Natural killer cell (primary cell): ENCODE measurements at regions not wholly inside any gene's neighbourhood (a gene's known extent, or its start where the extent isn't known, plus 50 kb on each side); places are given as distances from the start of the nearest gene placed in this dataset.

Experiments
- ATAC-seq, 3 donors: fragments of 150-1000 bp in 2 of 3; fragments of 200-7000 bp in 1 of 3; cut with Tn5 transposase; 1 replicate in 1 of 3; 2 replicates in 2 of 3; pipeline ENCODE4 v1.10.0; 2021; ENCODE audit warnings: mild to moderate bottlenecking in 2 of 3, moderate library complexity in 2 of 3
- DNase-seq, 2 donors: peaks; one replicate each; pipeline versions ENCODE4 v3.0.0 to v3.0.0-alpha.2; 2013 to 2021; ENCODE audit warnings: mixed read lengths in 1 of 2
- H3K27ac ChIP-seq: one replicate; pipeline ENCODE4 v1.5.1; 2013; ENCODE audit warnings: mild to moderate bottlenecking, low read length
- H3K27me3 ChIP-seq: one replicate; pipeline ENCODE4 v1.6.1; 2013; ENCODE audit warnings: low read length; ENCODE audit not compliant: control insufficient read depth, insufficient read depth
- H3K36me3 ChIP-seq: one replicate; pipeline ENCODE4 v1.6.1; 2013; ENCODE audit warnings: low read length; ENCODE audit not compliant: control insufficient read depth, insufficient read depth
- H3K4me1 ChIP-seq: one replicate; pipeline ENCODE4 v1.6.1; 2013; ENCODE audit warnings: low read length; ENCODE audit not compliant: control insufficient read depth, insufficient read depth
- H3K4me3 ChIP-seq: one replicate; pipeline ENCODE4 v1.5.1; 2013; ENCODE audit warnings: low read length
- H3K9me3 ChIP-seq: one replicate; pipeline ENCODE4 v1.6.1; 2013; ENCODE audit warnings: low read length; ENCODE audit not compliant: control insufficient read depth, insufficient read depth
- H3K27ac Mint-ChIP-seq, 2 donors: one replicate each; pipeline ENCODE4 v1.8.0; 2022; ENCODE audit warnings: mild to moderate bottlenecking in 2 of 2, mixed read lengths in 2 of 2, moderate library complexity in 1 of 2
- H3K27me3 Mint-ChIP-seq, 2 donors: one replicate each; pipeline ENCODE4 v1.8.0; 2022; ENCODE audit warnings: low read depth in 2 of 2, mixed read lengths in 2 of 2
- H3K36me3 Mint-ChIP-seq: one replicate; pipeline ENCODE4 v1.8.0; 2022; ENCODE audit warnings: mixed read lengths
- H3K4me1 Mint-ChIP-seq, 2 donors: one replicate each; pipeline ENCODE4 v1.8.0; 2022; ENCODE audit warnings: mixed read lengths in 2 of 2
- H3K4me3 Mint-ChIP-seq: one replicate; pipeline ENCODE4 v1.8.0; 2022; ENCODE audit warnings: mild to moderate bottlenecking, moderate library complexity, mixed read lengths
- H3K9me3 Mint-ChIP-seq, 2 donors: one replicate each; pipeline ENCODE4 v1.8.0; 2022; ENCODE audit warnings: mixed read lengths in 2 of 2
- WGBS: methylation state at CpG from one replicate; pipeline ENCODE4 v1.1.7; 2013; ENCODE audit warnings: missing lambda C conversion rate; ENCODE audit not compliant: insufficient coverage; 5-methylcytosine and 5-hydroxymethylcytosine counted together
- intact Hi-C: fragments of 100-400 bp; cut with micrococcal nuclease; formaldehyde crosslinking; loops from one replicate; pipeline ENCODE4 v1.14.2; 2022
- TF ChIP-seq, protein P1 (sequence below): fragments of 200-600 bp; IDR thresholded peaks from one replicate; pipeline ENCODE4 v1.8.0; 2022; ENCODE audit warnings: antibody characterized with exemption

DNA sequence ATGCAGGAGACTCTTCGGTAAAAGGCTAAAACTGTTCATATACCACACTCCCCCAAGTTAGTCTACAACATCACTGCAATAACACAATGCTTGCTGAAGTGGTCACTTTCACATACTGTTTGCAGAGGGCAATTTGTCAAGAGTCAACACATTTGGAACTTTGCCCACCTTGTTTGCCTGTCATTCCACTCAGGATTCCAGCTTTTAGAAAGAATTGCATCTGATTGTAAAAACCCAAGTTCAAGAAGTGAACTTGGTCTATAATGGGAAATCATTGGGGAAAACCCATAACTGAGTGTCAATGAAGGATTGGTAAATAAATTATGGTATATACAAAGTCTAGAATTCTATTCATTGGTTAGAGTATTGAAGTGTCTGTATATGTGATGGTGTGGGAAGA, 120.5 kb downstream of the GADD45G start:
- H3K36me3 Mint-ChIP-seq, result no peaks in the 10 kb centered on the region
- no peak overlapping the region for H3K4me3 ChIP-seq
- H3K4me1 ChIP-seq, result no peaks in the 10 kb centered on the region
- WGBS, result 96% methylated on average over 1 of the region's 1 CpG
- no peaks in the 10 kb centered on the region for H3K27me3 Mint-ChIP-seq
- DNase-seq (no peak), ATAC-seq (no peak)
- H3K27ac Mint-ChIP-seq, result no peak overlapping the region
- H3K9me3 ChIP-seq, result no peaks in the 10 kb centered on the region
- H3K27me3 ChIP-seq, result no peaks in the 10 kb centered on the region
- H3K9me3 Mint-ChIP-seq, result no peaks in the 10 kb centered on the region
- H3K36me3 ChIP-seq, result no peaks in the 10 kb centered on the region
- H3K27ac ChIP-seq, result no peak overlapping the region
- TF ChIP-seq, protein P1, sequence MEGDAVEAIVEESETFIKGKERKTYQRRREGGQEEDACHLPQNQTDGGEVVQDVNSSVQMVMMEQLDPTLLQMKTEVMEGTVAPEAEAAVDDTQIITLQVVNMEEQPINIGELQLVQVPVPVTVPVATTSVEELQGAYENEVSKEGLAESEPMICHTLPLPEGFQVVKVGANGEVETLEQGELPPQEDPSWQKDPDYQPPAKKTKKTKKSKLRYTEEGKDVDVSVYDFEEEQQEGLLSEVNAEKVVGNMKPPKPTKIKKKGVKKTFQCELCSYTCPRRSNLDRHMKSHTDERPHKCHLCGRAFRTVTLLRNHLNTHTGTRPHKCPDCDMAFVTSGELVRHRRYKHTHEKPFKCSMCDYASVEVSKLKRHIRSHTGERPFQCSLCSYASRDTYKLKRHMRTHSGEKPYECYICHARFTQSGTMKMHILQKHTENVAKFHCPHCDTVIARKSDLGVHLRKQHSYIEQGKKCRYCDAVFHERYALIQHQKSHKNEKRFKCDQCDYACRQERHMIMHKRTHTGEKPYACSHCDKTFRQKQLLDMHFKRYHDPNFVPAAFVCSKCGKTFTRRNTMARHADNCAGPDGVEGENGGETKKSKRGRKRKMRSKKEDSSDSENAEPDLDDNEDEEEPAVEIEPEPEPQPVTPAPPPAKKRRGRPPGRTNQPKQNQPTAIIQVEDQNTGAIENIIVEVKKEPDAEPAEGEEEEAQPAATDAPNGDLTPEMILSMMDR, result no peak
- H3K4me1 Mint-ChIP-seq, result no peaks in the 10 kb centered on the region
- no peak overlapping the region for H3K4me3 Mint-ChIP-seq
- intact Hi-C loops, result no loop called here

GRCh38 chr9:89729954-89730530, 125.2 kb downstream of the GADD45G start:
- TF ChIP-seq, protein P1, result no peak
- ATAC-seq, result peak in 1 of 3 donors; percentile 34

GRCh38 chr9:89730715-89731114, 125.9 kb downstream of the GADD45G start:
- Histone ChIP-seq H3K27me3 (no peaks in the 10 kb centered on the region), H3K36me3 (no peaks in the 10 kb centered on the region), H3K4me1 (no peaks in the 10 kb centered on the region), H3K4me3 (no peak overlapping the region), H3K9me3 (no peaks in the 10 kb centered on the region), H3K27ac (no peak overlapping the region)
- ATAC-seq, result no peak
- no peak for DNase-seq
- WGBS, result 90% methylated on average over 17 of the region's 17 CpGs
- peaks cover 2 to 6% of the 10 kb centered on the region in 2 donors for H3K27me3 Mint-ChIP-seq
- no peak overlapping the region for H3K4me3 Mint-ChIP-seq
- H3K4me1 Mint-ChIP-seq, result no peaks in the 10 kb centered on the region
- intact Hi-C loops, result no loop called here
- no peaks in the 10 kb centered on the region for H3K36me3 Mint-ChIP-seq
- TF ChIP-seq, protein P1, result no peak
- H3K27ac Mint-ChIP-seq, result no peak overlapping the region
- no peaks in the 10 kb centered on the region for H3K9me3 Mint-ChIP-seq

More at GRCh38 chr9:89729954-89730530, 125.2 kb downstream of the GADD45G start:
- Mint-ChIP-seq H3K27ac (no peak overlapping the region), H3K4me3 (no peak overlapping the region), H3K4me1 (no peaks in the 10 kb centered on the region), H3K27me3 (peaks cover 2 to 6% of the 10 kb centered on the region in 2 donors), H3K36me3 (no peaks in the 10 kb centered on the region), H3K9me3 (no peaks in the 10 kb centered on the region)
- Histone ChIP-seq H3K9me3 (no peaks in the 10 kb centered on the region), H3K4me1 (no peaks in the 10 kb centered on the region), H3K4me3 (no peak overlapping the region), H3K36me3 (no peaks in the 10 kb centered on the region), H3K27ac (no peak overlapping the region), H3K27me3 (no peaks in the 10 kb centered on the region)
- intact Hi-C loops, result no loop called here
- WGBS, result 76% methylated on average over 5 of the region's 5 CpGs
- no peak for DNase-seq
